ENCODE measurements at regions not wholly inside any gene's neighbourhood (a gene's known extent, or its start where the extent isn't known, plus 50 kb on each side); places are given as distances from the start of the nearest gene placed in this dataset.

GRCh38 chr13:79831556-79831955 is 350.6 kb downstream of the NDFIP2 start:
- TF ChIP-seq EZH2phosphoT487 (IDR thresholded peaks at IDR 0.05; ENCODE audit: borderline replicate concordance, low read length) (no peak), CTCF (IDR thresholded peaks at IDR 0.05; ENCODE audit: low read depth, low read length, poor library complexity, severe bottlenecking) (no peak)

All from DOHH2 (cell line).